ENCODE measurements at regions not wholly inside any gene's neighbourhood (a gene's known extent, or its start where the extent isn't known, plus 50 kb on each side); places are given as distances from the start of the nearest gene placed in this dataset.

DNA sequence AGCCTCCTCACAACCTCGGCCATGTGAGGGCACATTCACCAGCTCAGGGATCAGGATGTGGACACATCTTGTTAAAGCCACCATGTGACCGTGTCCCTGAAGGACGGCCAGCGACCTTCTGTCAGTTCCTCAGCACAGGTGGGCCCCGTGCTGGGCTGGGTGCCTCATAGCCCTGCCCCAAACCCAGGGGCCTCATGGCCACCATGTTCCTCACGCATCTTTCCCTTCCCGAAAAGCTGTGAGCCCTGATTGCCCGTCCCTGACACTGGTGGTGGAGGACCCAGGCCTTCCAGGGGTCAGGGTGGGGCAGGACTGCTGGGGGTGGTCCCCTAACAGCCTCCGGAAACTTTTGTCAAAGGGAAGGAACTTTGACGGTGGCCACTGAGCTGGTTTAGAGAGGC is 60.1 kb upstream of the ADRA2C start:
- Histone ChIP-seq H3K4me2 (no peak overlapping the region), H3K4me3 (no peak overlapping the region), H3K9me3 (ENCODE audit: low read depth) (no peaks in the 10 kb centered on the region), H3K27me3 (peaks cover 16% of the 10 kb centered on the region), H3K36me3 (replicated peaks; ENCODE audit: insufficient read depth, low read depth) (no peaks in the 10 kb centered on the region), H4K20me1 (ENCODE audit: insufficient read depth, poor library complexity, severe bottlenecking) (no peaks in the 10 kb centered on the region), H3K4me1 (ENCODE audit: insufficient read depth) (peaks cover 4% of the 10 kb centered on the region), H2AFZ (no peak overlapping the region), H3K27ac (no peak overlapping the region), H3K79me2 (no peaks in the 10 kb centered on the region), H3K9me2 (replicated peaks; ENCODE audit: insufficient read depth) (no peaks in the 10 kb centered on the region)
- WGBS (ENCODE audit: low lambda C conversion rate, missing lambda C conversion rate), result 89% methylated on average over 8 of the region's 10 CpGs
- no peak for TF ChIP-seq EZH2phosphoT487 (IDR thresholded peaks at IDR 0.05; ENCODE audit: low read depth, severe bottlenecking, unreplicated experiment)
- TF ChIP-seq, protein P1, sequence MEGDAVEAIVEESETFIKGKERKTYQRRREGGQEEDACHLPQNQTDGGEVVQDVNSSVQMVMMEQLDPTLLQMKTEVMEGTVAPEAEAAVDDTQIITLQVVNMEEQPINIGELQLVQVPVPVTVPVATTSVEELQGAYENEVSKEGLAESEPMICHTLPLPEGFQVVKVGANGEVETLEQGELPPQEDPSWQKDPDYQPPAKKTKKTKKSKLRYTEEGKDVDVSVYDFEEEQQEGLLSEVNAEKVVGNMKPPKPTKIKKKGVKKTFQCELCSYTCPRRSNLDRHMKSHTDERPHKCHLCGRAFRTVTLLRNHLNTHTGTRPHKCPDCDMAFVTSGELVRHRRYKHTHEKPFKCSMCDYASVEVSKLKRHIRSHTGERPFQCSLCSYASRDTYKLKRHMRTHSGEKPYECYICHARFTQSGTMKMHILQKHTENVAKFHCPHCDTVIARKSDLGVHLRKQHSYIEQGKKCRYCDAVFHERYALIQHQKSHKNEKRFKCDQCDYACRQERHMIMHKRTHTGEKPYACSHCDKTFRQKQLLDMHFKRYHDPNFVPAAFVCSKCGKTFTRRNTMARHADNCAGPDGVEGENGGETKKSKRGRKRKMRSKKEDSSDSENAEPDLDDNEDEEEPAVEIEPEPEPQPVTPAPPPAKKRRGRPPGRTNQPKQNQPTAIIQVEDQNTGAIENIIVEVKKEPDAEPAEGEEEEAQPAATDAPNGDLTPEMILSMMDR (IDR thresholded peaks at IDR 0.05; ENCODE audit: poor library complexity), result no peak
- no peak for TF ChIP-seq EZH2 (IDR thresholded peaks at IDR 0.05; ENCODE audit: borderline replicate concordance)
- DNase-seq (ENCODE audit: low spot score), result no peak

DNA sequence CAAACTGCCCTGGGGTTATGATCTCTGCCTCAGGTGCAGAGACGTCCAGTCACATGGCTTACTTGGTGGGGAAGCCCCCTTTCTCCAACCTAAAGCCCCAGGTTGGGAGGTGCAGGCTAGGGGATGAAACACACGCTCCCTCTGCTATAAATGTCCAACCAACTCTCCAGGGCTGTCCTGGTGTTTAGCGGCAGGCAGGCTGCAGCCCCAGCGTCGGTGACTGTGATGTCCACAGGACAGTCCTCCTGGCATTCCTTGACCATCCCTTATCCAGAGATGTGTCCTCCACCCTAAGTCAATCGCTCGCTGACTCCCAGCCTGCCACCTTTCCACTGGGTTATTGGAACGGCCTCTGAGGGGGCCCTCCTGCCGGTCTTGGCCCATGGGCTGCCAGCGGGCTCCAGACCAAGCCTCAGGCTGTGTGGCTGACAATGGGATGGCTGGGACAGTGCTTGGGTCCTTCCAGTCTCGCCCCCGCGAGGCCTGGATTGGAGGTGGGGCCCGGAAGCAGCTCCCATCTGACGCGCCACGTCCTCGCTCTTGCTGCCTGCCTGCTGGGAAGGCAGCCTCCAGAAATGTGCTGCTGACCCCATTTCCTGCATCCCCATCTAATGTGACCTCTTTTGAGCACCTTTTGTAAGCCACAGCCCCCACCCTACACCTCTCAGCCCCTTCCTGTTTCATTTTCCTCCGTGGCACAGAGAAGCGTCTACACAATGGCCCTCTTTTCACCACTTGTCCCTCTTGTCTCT is 60.8 kb upstream of the ADRA2C start:
- Histone ChIP-seq H3K27me3 (peaks cover 16% of the 10 kb centered on the region), H3K4me2 (no peak overlapping the region), H3K9me3 (ENCODE audit: low read depth) (no peaks in the 10 kb centered on the region), H4K20me1 (ENCODE audit: insufficient read depth, poor library complexity, severe bottlenecking) (no peaks in the 10 kb centered on the region), H2AFZ (no peak overlapping the region), H3K4me1 (ENCODE audit: insufficient read depth) (peaks cover 2% of the 10 kb centered on the region), H3K79me2 (no peaks in the 10 kb centered on the region), H3K9me2 (replicated peaks; ENCODE audit: insufficient read depth) (no peaks in the 10 kb centered on the region), H3K4me3 (no peak overlapping the region), H3K36me3 (replicated peaks; ENCODE audit: insufficient read depth, low read depth) (no peaks in the 10 kb centered on the region), H3K27ac (no peak overlapping the region)
- no peak for TF ChIP-seq EZH2 (IDR thresholded peaks at IDR 0.05; ENCODE audit: borderline replicate concordance)
- TF ChIP-seq EZH2phosphoT487 (IDR thresholded peaks at IDR 0.05; ENCODE audit: low read depth, severe bottlenecking, unreplicated experiment), result no peak
- TF ChIP-seq, protein P1 (IDR thresholded peaks at IDR 0.05; ENCODE audit: poor library complexity), result no peak
- WGBS (ENCODE audit: low lambda C conversion rate, missing lambda C conversion rate), result 87% methylated on average over 20 of the region's 20 CpGs
- no peak for DNase-seq (ENCODE audit: low spot score)

DNA sequence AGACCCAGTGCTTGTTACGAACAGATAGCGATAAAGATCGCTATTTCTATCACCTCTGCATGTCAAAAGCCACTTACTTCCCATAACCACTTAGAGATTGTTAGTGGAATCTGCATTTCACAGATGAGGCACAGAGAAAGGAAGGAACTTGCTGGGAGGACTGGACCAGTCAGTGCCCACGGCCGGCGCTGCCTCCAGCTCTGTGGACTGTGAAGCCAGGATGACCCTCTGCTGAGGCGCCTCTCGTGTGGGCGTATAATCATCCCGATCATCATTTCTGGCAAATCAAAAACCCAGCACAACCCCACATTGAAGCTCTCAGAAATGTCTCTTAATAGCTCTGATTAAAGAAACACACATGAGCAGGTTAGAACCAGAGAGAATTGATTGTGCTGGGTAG is 61.5 kb upstream of the ADRA2C start:
- no peaks in the 10 kb centered on the region for H3K9me3 ChIP-seq (ENCODE audit: low read depth)
- no peak overlapping the region for H3K4me2 ChIP-seq
- H3K4me1 ChIP-seq (ENCODE audit: insufficient read depth), result no peaks in the 10 kb centered on the region
- no peaks in the 10 kb centered on the region for H3K9me2 ChIP-seq (replicated peaks; ENCODE audit: insufficient read depth)
- H3K27me3 ChIP-seq, result peaks cover 16% of the 10 kb centered on the region
- no peaks in the 10 kb centered on the region for H3K79me2 ChIP-seq
- H4K20me1 ChIP-seq (ENCODE audit: insufficient read depth, poor library complexity, severe bottlenecking), result no peaks in the 10 kb centered on the region
- 86% methylated on average over 10 of the region's 10 CpGs for WGBS (ENCODE audit: low lambda C conversion rate, missing lambda C conversion rate)
- no peak overlapping the region for H2AFZ ChIP-seq
- TF ChIP-seq EZH2phosphoT487 (IDR thresholded peaks at IDR 0.05; ENCODE audit: low read depth, severe bottlenecking, unreplicated experiment) (no peak), EZH2 (IDR thresholded peaks at IDR 0.05; ENCODE audit: borderline replicate concordance) (no peak)
- TF ChIP-seq, protein P1 (IDR thresholded peaks at IDR 0.05; ENCODE audit: poor library complexity), result no peak
- H3K4me3 ChIP-seq, result no peak overlapping the region
- no peak overlapping the region for H3K27ac ChIP-seq
- no peak for DNase-seq (ENCODE audit: low spot score)
- H3K36me3 ChIP-seq (replicated peaks; ENCODE audit: insufficient read depth, low read depth), result no peaks in the 10 kb centered on the region

All from hepatocyte (in vitro differentiated cells).